ENCODE measurements at regions not wholly inside any gene's neighbourhood (a gene's known extent, or its start where the extent isn't known, plus 50 kb on each side); places are given as distances from the start of the nearest gene placed in this dataset.

DNA sequence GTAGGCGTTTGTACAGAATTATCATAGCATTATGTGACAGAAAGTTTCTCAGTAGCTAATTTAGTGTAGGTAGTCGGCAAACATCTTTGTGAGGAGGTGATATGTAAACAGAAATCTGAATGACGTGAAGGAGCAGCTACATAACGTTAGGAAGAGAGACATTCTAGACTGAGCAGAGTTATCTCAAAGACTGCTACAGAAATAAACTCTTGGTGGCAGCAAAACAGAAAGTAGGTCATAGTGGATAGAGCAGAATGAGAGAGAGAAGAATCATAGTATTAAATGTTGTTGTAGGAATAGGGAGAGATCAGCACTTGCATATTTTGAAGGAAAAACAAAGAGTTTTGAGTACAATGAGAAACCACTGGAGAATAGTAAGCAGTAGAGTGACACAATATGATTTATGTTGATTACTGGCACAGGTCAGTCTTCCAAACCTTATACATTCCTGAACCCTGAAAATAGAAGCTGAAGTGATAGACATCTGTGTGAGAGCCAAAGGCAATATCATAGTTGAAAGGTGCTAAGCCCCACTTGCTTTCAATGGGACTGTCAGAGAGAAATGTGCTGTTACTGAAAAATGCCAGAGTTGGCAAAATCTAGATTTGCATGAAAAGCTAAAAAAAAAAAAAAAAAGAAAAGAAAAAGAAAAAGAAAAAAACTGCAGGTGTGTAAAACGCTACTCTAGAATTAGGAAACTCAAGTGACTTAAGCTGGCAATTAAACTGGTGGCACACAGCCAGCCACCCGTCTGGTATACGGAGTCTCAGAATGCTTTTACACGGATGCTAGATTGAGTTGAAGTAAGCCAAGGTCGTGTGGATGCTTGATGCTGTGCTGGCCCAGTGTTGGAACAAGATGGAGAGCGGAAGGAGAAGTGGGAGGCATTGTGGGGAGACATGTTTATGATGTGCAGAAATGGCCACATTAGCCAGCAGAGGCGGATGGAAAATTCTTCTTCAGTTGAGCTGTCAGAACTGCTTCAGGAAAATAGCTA, 750.2 kb upstream of the HS3ST1 start:
- DNase-seq (ENCODE audit: low read depth) = no peak

GRCh38 chr4:12177416-12177815, 748.7 kb upstream of the HS3ST1 start:
- no peak for DNase-seq (ENCODE audit: low read depth)

- DNase-seq (ENCODE audit: low read depth) = no peak
Observed at GRCh38 chr4:12173496-12173895, 744.8 kb upstream of the HS3ST1 start.

- no peak for DNase-seq (ENCODE audit: low read depth)
Observed at GRCh38 chr4:12172198-12172973, 743.7 kb upstream of the HS3ST1 start.

- DNase-seq (ENCODE audit: low read depth) = no peak
Observed at GRCh38 chr4:12170308-12170707, 741.6 kb upstream of the HS3ST1 start.

GRCh38 chr4:12165616-12166015, 736.9 kb upstream of the HS3ST1 start:
- DNase-seq (ENCODE audit: low read depth) = no peak

DNA sequence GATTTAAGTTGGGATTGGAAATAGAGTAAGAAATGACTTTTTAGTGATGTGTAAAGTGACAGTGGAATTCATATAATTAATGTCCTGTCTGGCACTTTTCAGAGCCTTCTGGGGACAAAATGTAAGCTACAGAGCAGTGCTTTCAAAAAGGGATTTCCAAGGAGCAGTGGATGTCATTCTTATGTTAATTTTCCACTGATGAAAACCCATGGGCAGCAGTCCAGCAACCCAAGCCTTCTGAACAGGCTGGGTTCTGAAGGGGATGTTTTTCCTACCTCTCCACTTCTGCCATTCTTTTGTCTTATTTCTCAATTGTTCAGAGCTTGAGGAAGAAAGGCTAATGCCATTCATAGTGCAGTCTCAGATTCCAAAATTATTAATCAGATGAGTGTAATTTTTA, 717.6 kb upstream of the HS3ST1 start:
- DNase-seq (ENCODE audit: low read depth) = no peak

DNA sequence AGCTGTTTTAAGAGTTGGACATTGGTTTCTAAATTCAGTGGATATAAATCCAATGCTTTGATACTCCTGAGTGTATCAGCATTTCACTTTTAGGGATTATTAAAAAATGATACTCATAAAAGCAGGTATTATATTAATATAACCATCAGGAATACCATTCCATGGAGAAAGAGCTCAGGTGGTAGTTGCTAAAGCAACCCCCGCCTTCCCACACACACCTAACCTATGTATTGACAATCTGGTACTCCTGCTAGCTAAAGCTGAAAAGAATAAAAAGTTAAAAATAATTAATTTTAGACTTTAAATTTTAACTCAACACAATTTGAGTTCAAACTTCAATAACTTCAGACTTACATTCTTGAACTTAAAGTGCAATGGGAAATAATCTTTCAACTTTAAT, 717.1 kb upstream of the HS3ST1 start:
- DNase-seq (ENCODE audit: low read depth) = no peak

DNA sequence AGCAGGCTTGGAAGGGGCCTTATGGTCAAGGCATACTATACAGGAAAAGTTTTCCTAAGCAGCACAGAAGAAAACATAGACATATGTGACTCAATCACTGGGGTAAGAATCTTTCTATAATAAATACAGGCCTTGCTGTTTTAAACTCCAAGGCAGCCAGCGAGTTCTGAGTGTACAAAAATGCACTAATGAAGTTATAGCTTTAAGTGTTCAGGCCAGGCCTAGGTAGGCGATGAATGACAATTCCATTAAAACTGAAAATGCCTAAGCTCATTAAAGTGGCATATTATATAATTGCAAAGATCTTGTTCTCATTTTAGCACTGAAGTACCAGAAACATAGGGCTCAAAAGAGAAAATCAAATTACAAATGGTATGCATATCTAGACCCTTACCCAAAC, 716.4 kb upstream of the HS3ST1 start:
- DNase-seq (ENCODE audit: low read depth) = no peak

DNA sequence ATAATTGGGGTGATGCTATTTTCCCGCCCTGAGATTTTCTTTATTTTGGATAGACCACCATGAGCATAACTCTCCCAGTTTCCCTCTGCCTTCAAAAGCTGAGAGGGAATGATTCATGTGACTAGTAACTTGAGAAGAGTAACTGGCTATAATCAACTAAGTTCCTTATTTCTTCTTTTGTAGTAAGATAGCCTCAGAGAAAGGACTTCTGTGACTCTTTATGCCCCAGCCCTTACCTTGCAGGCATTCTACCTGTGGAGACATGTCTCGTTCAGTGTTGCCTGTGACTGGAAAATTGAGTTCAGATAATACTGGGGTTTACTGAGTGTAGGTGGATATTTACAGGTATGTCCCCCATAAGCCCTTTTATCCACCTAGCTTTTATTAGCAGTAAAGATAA, 715.4 kb upstream of the HS3ST1 start:
- no peak for DNase-seq (ENCODE audit: low read depth)

GRCh38 chr4:12140864-12141263, 712.2 kb upstream of the HS3ST1 start:
- DNase-seq (ENCODE audit: low read depth) = no peak

GRCh38 chr4:12139296-12139695, 710.6 kb upstream of the HS3ST1 start:
- DNase-seq (ENCODE audit: low read depth) = no peak

DNA sequence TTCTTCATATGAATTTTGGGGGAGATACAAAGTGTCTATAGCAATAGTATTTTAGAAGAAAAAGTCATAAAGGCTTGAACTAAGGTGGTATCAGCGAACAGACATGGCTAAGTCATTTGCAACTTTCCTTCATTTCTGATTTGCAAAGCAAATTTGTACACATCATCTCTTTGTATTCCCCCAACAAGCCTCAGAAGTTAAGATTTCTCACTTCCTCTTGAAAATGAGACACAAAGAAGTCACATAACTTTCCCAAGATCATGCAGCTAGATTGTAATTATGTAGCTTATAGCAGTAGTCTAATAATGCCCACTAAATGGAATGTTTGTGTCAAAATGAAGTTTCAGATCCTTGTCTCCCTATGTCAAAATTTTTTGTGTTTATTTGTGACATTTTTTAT, 709.8 kb upstream of the HS3ST1 start:
- DNase-seq (ENCODE audit: low read depth) = no peak

DNA sequence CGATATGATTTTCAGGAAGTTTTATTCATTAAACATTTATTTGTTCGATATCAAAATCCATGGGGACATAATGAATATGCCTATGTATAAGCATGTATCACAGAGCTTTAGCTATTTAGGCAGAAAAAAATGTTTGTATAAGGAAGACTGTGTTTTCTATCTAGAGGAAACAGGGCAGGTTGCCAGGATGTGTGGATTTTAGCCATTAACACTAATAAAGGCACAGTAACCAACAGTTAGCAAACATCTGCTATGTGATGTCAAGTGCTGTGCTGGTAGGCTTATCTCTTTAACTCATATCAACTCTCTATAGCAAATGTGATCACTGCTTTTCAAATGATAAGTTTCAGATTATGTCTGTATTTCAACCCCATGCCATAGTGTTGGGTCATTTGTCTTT, 708.9 kb upstream of the HS3ST1 start:
- no peak for DNase-seq (ENCODE audit: low read depth)

DNA sequence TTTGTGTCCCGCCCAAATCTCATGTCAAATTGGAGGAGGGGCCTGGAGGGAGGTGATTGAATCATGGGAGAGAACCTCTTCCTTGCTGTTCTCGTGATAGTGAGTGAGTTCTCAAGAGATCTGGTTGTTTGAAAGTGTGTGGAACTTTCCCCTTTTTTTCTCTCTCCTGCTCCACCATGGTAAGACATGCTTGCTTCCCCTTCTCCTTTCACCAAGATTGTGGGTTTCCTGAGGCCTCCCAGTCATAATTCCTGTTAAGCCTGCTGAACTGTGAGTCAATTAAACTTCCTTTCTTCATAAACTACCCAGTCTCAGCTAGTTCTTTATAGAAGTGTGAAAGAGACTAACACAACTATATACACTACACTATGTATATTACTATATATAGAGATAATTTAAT, 697.8 kb upstream of the HS3ST1 start:
- DNase-seq (ENCODE audit: low read depth) = no peak

GRCh38 chr4:12124138-12124537, 695.4 kb upstream of the HS3ST1 start:
- no peak for DNase-seq (ENCODE audit: low read depth)

DNA sequence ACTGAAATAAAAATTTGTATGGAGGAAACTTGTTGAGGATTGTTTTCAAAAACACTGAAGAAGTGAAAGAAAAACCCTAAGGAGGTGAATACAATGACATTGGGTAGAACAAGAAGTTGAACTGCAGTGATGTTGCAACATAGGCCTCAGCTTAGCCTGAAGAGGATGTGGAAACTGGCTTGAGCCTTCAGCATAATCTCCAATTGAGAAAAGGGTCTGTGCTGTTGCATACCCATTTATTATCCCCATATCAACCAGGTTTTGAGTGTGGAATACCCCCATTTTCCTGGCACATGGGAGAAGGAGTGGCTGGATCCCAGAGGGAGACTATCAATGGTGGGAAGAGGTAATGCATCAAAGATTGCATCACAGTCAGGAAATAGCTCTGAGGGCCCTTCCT, 695.0 kb upstream of the HS3ST1 start:
- no peak for DNase-seq (ENCODE audit: low read depth)

DNA sequence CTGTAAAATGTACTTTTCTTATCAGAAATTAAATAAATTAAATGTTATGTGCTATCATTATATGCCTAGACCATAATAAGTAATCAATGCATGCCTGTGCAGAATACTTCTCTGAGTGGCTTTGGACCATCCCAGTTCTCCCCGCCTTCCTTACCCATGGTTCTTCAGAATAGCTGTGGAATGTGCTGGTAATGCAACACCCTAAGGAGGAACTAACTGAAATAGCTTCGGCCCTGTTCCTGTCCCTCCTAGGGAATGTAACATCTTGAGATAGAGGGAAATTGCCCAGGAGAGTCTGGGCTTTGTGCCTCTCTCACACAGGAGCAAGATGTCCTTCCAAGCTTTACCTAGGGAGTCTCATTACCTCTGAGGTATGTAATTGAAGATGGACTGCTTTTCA, 693.6 kb upstream of the HS3ST1 start:
- no peak for DNase-seq (ENCODE audit: low read depth)

DNA sequence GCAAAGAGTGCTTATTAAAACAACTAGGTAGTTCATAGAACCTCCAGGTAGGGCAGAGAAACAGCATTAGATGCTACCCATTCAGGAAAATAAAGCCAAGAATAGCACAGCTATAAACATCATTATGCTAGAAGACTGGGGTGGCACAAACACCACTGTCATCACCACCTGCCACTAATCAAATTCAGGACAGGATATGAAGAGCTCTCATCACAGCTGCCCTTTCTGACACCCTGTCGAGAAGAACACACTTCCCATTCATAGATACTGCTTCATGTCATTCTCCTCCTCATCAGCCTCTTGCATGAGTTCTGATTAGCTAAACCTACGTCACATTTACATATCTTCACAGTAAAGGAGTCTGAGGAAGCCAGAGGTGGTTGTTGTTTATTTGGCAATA, 692.3 kb upstream of the HS3ST1 start:
- DNase-seq (ENCODE audit: low read depth) = no peak

- no peak for DNase-seq (ENCODE audit: low read depth)
Observed at GRCh38 chr4:12118651-12119213, 690.0 kb upstream of the HS3ST1 start.

DNA sequence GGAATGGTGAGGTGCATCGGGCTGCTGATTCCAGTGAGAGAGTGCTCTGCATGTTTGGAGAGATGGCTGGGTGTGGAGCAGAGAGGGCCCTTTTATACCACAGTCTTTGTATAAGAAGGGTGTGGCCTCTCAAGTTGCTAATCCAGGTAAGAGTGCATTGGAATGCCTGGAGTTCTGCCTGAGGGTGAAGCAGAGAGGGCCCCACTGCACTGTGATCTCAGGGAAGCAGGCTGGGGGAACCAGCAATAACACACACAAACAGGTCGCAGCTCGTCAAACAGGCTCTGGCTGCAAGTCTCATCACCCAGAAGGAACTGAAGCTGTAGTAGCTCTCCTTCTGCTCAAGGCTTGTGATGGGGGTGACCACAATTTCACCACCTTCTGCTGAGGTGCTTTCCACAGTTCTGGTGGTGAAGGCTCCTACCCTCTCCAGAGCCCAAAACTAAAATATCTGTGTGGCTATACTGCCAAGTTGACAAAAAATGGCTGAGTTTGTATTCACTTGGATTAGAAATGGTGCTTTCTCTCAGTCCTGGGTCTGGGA, 687.4 kb upstream of the HS3ST1 start:
- DNase-seq (ENCODE audit: low read depth) = no peak

DNA sequence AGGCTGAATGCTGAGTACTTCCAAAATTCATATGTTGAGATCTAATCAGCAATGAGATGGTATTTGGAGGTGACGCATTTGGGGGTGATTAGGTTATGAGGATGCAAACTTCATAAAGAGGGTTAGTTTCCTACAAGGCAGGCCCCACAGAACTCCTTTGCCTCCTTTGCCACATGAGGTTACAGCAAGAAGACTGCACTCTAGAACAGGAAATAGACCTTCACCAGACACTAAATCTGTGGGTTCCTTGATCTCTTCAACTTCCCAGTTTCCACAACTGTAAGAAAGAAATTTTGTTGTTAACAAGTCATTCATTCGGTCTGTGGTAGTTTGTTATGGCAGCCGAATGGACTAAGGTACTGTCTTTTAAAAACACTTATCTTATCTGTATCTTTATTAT, 681.9 kb upstream of the HS3ST1 start:
- no peak for DNase-seq (ENCODE audit: low read depth)
